ENCODE measurements at regions not wholly inside any gene's neighbourhood (a gene's known extent, or its start where the extent isn't known, plus 50 kb on each side); places are given as distances from the start of the nearest gene placed in this dataset.

GRCh38 chr1:121522061-121522759 lies 337.4 kb downstream of the SRGAP2C start:
- TF ChIP-seq CTCF (IDR thresholded peaks at IDR 0.05 in 4 of 5, conservative IDR thresholded peaks at IDR 0.05 in 1 of 5) = no peak
- TF ChIP-seq POLR2A (IDR thresholded peaks at IDR 0.05) = no peak
